ENCODE measurements at regions not wholly inside any gene's neighbourhood (a gene's known extent, or its start where the extent isn't known, plus 50 kb on each side); places are given as distances from the start of the nearest gene placed in this dataset.
A peak's percentile ranks its signal among the peaks of the same experiment; 100 is the strongest.

GRCh38 chr11:15580056-15580774 is 465.5 kb downstream of the INSC start:
- Histone ChIP-seq H3K4me1 (ENCODE audit: control insufficient read depth in 1 of 2, insufficient read depth in 2 of 2, low read length in 2 of 2) (peaks cover 55 to 57% of the 10 kb centered on the region in 2 donors), H4K20me1 (ENCODE audit: insufficient read depth, low read length) (no peaks in the 10 kb centered on the region), H3K4me2 (replicated peaks; ENCODE audit: extremely low read depth, low read length, poor library complexity, severe bottlenecking) (no peak overlapping the region), H3K36me3 (replicated peaks in 1 of 2; ENCODE audit: control insufficient read depth in 1 of 2, insufficient read depth in 2 of 2, low read length in 2 of 2) (no peaks in the 10 kb centered on the region), H3K79me2 (ENCODE audit: insufficient read depth, low read length) (no peaks in the 10 kb centered on the region), H3K9me3 (replicated peaks in 1 of 2; ENCODE audit: control insufficient read depth in 1 of 2, insufficient read depth in 1 of 2, low read length in 2 of 2) (no peaks in the 10 kb centered on the region), H2AFZ (ENCODE audit: insufficient read depth, low read depth, low read length, poor library complexity, severe bottlenecking) (no peak overlapping the region), H3K27me3 (ENCODE audit: control insufficient read depth in 2 of 2, insufficient read depth in 2 of 2, low read length in 2 of 2) (no peaks in the 10 kb centered on the region), H3K27ac (ENCODE audit: low read depth in 1 of 2, low read length in 2 of 2) (peak overlapping the region; percentile 46 to 79), H3K4me3 (replicated peaks in 1 of 3; ENCODE audit: low read depth in 2 of 3, low read length in 3 of 3) (no peak overlapping the region), H3K9ac (ENCODE audit: insufficient read depth, low read length, poor library complexity, severe bottlenecking) (no peak overlapping the region)
- no peak for TF ChIP-seq CTCF (IDR thresholded peaks at IDR 0.05)
- peak; percentile 57 to 83 (median 69) for DNase-seq
- H3K9me3 Mint-ChIP-seq = peaks cover 2 to 16% (median 7%) of the 10 kb centered on the region in 7 donors
- H3K4me1 Mint-ChIP-seq = peaks cover 57% of the 10 kb centered on the region
- no peaks in the 10 kb centered on the region for H3K36me3 Mint-ChIP-seq
- H3K27ac Mint-ChIP-seq = peak overlapping the region; percentile 79 to 92 (median 88)
- intact Hi-C loops (cut with micrococcal nuclease) = no loop called here
- no CpG with 5 or more reads among the region's 1 CpG for whole genome bisulfite sequencing (ENCODE audit: insufficient coverage)
- H3K4me3 Mint-ChIP-seq = no peak overlapping the region
- peaks cover 0 to 7% (median 4%) of the 10 kb centered on the region in 3 donors for H3K27me3 Mint-ChIP-seq (ENCODE audit: low read depth in 3 of 3)

GRCh38 chr11:15580775-15581095 is 466.0 kb downstream of the INSC start:
- H3K9me3 Mint-ChIP-seq = peaks cover 2 to 16% (median 7%) of the 10 kb centered on the region in 7 donors
- Histone ChIP-seq H3K9me3 (replicated peaks in 1 of 2; ENCODE audit: control insufficient read depth in 1 of 2, insufficient read depth in 1 of 2, low read length in 2 of 2) (no peaks in the 10 kb centered on the region), H3K79me2 (ENCODE audit: insufficient read depth, low read length) (no peaks in the 10 kb centered on the region), H3K36me3 (replicated peaks in 1 of 2; ENCODE audit: control insufficient read depth in 1 of 2, insufficient read depth in 2 of 2, low read length in 2 of 2) (no peaks in the 10 kb centered on the region), H3K4me2 (replicated peaks; ENCODE audit: extremely low read depth, low read length, poor library complexity, severe bottlenecking) (no peak overlapping the region), H3K4me1 (ENCODE audit: control insufficient read depth in 1 of 2, insufficient read depth in 2 of 2, low read length in 2 of 2) (peaks cover 52 to 55% of the 10 kb centered on the region in 2 donors), H3K9ac (ENCODE audit: insufficient read depth, low read length, poor library complexity, severe bottlenecking) (no peak overlapping the region), H3K27ac (ENCODE audit: low read depth in 1 of 2, low read length in 2 of 2) (peak overlapping the region in 1 of 2 donors; percentile 79), H2AFZ (ENCODE audit: insufficient read depth, low read depth, low read length, poor library complexity, severe bottlenecking) (no peak overlapping the region), H3K27me3 (ENCODE audit: control insufficient read depth in 2 of 2, insufficient read depth in 2 of 2, low read length in 2 of 2) (no peaks in the 10 kb centered on the region), H3K4me3 (replicated peaks in 1 of 3; ENCODE audit: low read depth in 2 of 3, low read length in 3 of 3) (no peak overlapping the region), H4K20me1 (ENCODE audit: insufficient read depth, low read length) (no peaks in the 10 kb centered on the region)
- H3K36me3 Mint-ChIP-seq = no peaks in the 10 kb centered on the region
- H3K27ac Mint-ChIP-seq = peak overlapping the region; percentile 52 to 92 (median 69)
- H3K4me1 Mint-ChIP-seq = peaks cover 55% of the 10 kb centered on the region
- intact Hi-C loops (cut with micrococcal nuclease) = no loop called here
- 100% methylated on average over 3 of the region's 3 CpGs for WGBS (ENCODE audit: insufficient coverage)
- H3K27me3 Mint-ChIP-seq (ENCODE audit: low read depth in 3 of 3) = peaks cover 0 to 7% (median 4%) of the 10 kb centered on the region in 3 donors
- TF ChIP-seq CTCF (IDR thresholded peaks at IDR 0.05) = no peak
- peak in 1 of 3 donors; percentile 9 for DNase-seq
- no peak overlapping the region for H3K4me3 Mint-ChIP-seq
